Aorta (tissue), 5 donors: ENCODE measurements at regions not wholly inside any gene's neighbourhood (a gene's known extent, or its start where the extent isn't known, plus 50 kb on each side); places are given as distances from the start of the nearest gene placed in this dataset.

Experiments used
- ATAC-seq: fragments of 200-7000 bp; cut with Tn5 transposase; one replicate; pipeline ENCODE4 v1.9.1; 2022; ENCODE audit warnings: moderate library complexity; ENCODE audit not compliant: low FRiP score
- DNase-seq, 2 donors: peaks; one replicate each; pipeline ENCODE4 v3.0.0-alpha.2; 2020
- H3K27ac ChIP-seq, 2 donors: one replicate each; pipeline ENCODE4 v1.5.1; 2013; ENCODE audit warnings: low read length in 2 of 2, mild to moderate bottlenecking in 2 of 2, moderate library complexity in 2 of 2, control low read depth in 1 of 2, inconsistent platforms in 1 of 2, low read depth in 1 of 2
- H3K27me3 ChIP-seq, 2 donors: one replicate each; pipeline ENCODE4 v1.6.1; 2013; ENCODE audit warnings: control low read depth in 1 of 2, low read length in 1 of 2, mild to moderate bottlenecking in 1 of 2, moderate library complexity in 1 of 2; ENCODE audit not compliant: insufficient read depth in 2 of 2, control insufficient read depth in 1 of 2
- H3K36me3 ChIP-seq, 2 donors: one replicate each; pipeline ENCODE4 v1.6.1; 2013; ENCODE audit warnings: control low read depth in 1 of 2, low read length in 1 of 2, mild to moderate bottlenecking in 1 of 2; ENCODE audit not compliant: insufficient read depth in 2 of 2, control insufficient read depth in 1 of 2
- H3K4me1 ChIP-seq, 2 donors: one replicate each; pipeline ENCODE4 v1.6.1; 2013; ENCODE audit warnings: low read length in 2 of 2, control low read depth in 1 of 2, mild to moderate bottlenecking in 1 of 2, moderate library complexity in 1 of 2; ENCODE audit not compliant: insufficient read depth in 2 of 2, control insufficient read depth in 1 of 2
- H3K4me3 ChIP-seq, 2 donors: one replicate each; pipeline ENCODE4 v1.5.1; 2013; ENCODE audit warnings: low read length in 2 of 2, control low read depth in 1 of 2, mild to moderate bottlenecking in 1 of 2
- H3K9me3 ChIP-seq: one replicate; pipeline ENCODE4 v1.6.1; 2013; ENCODE audit warnings: mild to moderate bottlenecking, low read length; ENCODE audit not compliant: control insufficient read depth
- WGBS, 2 donors: extraction: QIAGEN DNeasy Blood & Tissue Kit; methylation state at CpG; one replicate each; pipeline ENCODE4 v1.1.7; 2013; 5-methylcytosine and 5-hydroxymethylcytosine counted together
- intact Hi-C, 2 donors: fragments of 100-400 bp; cut with DNase I; formaldehyde crosslinking; loops; one replicate each; pipeline versions ENCODE4 v1.14.2 to v1.15.0; 2022
- donor health status: healthy with polysubstance abuse.
- donor health status: Bipolar disorder and iron deficiency.
- donor health status: DM: no; HTN: no; CAD: no.
- donor health status: DM: no; HTN: no; CAD: no.
- donor health status: DM: yes; HTN: yes; CAD: no.

DNA sequence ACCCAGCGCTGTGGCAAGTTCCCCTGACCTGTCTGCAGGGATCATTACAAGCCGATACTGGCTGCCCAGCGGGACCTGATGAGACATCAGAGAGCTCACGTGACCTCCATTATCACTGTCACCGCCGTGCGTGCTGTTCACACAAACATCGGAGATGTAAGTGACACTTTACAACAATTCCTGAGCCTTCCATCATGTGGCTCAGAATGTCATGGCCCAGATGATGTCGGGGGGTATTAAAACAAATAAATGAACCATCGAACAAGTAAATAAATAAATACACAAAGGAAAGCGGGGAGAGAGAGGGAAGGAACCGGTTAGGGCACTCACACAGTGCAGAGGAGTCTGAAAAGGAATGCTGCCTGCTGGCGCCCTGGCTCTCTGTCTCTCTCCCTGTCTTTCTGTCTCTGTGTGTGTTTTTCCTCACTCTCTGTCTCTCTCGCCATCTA is 195.1 kb downstream of the BMP7 start:
- WGBS, 2 donors = 2 to 3% methylated on average over 14 of the region's 14 CpGs
- no peak overlapping the region for H3K4me3 ChIP-seq
- intact Hi-C loops = no loop called here
- ATAC-seq = no peak
- H3K27ac ChIP-seq = no peak overlapping the region
- H3K27me3 ChIP-seq = no peaks in the 10 kb centered on the region
- peaks cover 10% of the 10 kb centered on the region for H3K9me3 ChIP-seq
- DNase-seq = peak in 1 of 2 donors; percentile 37
- no peaks in the 10 kb centered on the region for H3K36me3 ChIP-seq
- H3K4me1 ChIP-seq = no peaks in the 10 kb centered on the region

DNA sequence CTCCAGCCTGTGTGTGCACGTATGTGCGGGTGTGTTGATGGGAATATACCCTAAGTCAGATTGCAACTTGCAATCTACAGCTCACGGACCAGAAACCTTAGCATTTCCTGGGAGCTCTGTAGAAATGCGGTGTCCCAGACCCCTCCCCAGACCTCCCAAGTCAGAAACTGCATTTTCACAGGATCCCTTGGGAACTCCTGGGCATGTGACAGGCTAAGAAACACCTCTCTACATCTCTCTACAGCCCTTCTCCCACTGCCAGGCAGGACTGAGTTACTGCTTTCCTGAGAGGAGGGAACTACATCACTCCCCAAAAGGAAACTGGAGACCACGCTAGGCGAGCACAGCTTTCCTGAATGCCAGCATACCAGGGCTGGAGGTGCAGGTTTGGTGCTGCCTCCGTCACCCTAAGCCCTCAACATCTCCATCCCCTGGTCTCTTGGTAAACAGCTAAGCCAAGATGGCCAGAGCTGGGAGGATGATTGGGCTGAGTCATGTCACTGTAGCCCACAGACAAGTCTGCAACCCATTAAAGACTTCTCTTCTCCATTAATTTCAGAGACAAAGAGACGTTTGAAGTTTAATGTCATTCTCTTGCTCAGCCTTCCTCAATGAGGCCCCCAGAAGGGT is 194.4 kb downstream of the BMP7 start:
- intact Hi-C loops = no loop called here
- Histone ChIP-seq H3K9me3 (peaks cover 13% of the 10 kb centered on the region), H3K4me3 (no peak overlapping the region), H3K27me3 (no peaks in the 10 kb centered on the region), H3K36me3 (no peaks in the 10 kb centered on the region), H3K27ac (no peak overlapping the region), H3K4me1 (no peaks in the 10 kb centered on the region)
- no peak for ATAC-seq
- WGBS, 2 donors = 19 to 22% methylated on average over 8 of the region's 8 CpGs
- DNase-seq = no peak

DNA sequence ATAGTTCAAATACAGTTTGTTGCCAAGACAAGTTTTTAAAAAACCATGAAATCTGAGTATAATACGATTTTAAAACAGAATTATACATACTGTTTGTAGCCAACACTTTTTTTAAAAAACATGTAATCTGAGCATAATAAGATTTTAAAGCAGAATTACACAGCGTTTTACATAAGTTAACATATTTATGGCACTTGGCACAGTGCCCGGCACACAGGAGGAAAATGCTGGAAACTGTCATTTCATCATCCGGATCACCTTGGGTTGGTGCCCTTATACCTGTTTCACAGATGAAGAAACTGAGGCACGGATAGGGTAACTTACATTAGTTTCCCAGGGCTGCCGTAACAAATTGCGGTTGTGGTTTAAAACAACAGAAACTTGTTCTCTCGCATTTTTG is 193.0 kb downstream of the BMP7 start:
- Histone ChIP-seq H3K4me3 (no peak overlapping the region), H3K4me1 (no peaks in the 10 kb centered on the region), H3K27ac (no peak overlapping the region), H3K9me3 (peaks cover 12% of the 10 kb centered on the region), H3K36me3 (no peaks in the 10 kb centered on the region), H3K27me3 (no peaks in the 10 kb centered on the region)
- no peak for DNase-seq
- WGBS, 2 donors = 59 to 61% methylated on average over 8 of the region's 8 CpGs
- intact Hi-C loops = no loop called here
- ATAC-seq = no peak

DNA sequence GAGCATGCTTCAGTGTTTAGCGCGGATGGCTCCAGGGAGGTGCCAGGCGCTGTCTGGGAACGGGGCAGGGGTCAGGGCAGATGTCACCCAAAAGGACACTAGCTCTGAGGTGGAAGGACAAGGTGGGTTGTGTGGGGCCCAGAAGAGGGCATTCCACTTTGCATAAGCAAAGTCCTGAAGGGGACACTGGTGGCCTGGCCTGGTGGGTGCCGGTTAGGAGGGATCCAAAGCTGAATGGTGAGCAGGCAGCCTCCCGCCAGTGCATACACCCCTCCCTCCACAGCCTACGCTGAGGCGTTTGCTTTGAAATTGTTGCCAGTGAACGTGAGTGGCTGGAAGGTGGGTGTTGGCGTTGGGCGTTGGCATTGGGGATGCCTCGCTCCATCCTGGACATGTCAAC is 192.1 kb downstream of the BMP7 start:
- Histone ChIP-seq H3K4me3 (no peak overlapping the region), H3K9me3 (peaks cover 10% of the 10 kb centered on the region), H3K27me3 (no peaks in the 10 kb centered on the region), H3K27ac (no peak overlapping the region), H3K4me1 (no peaks in the 10 kb centered on the region), H3K36me3 (no peaks in the 10 kb centered on the region)
- DNase-seq (no peak), ATAC-seq (no peak)
- intact Hi-C loops = no loop called here
- 72 to 73% methylated on average over 12 of the region's 12 CpGs for WGBS, 2 donors

DNA sequence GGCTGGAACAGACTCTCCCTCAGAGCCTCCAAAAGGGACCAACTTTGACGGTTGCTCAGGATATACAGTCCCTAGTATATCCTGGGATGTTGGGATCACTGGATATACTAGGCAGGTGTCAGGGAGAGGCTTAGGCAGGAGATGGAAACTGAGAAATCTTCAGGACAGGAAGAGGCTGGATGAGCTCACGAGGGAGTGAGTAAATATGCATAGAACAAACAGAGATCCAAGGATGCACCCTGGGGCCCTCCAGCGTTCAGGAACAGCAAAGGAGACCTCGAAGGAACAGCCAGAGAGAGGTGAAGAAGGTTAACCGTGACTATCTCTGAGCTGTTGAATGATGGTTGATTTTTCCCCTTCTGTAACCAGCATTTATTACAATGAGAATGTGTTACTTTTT is 191.3 kb downstream of the BMP7 start:
- no peaks in the 10 kb centered on the region for H3K27me3 ChIP-seq
- peaks cover 10% of the 10 kb centered on the region for H3K9me3 ChIP-seq
- WGBS, 2 donors = 63 to 70% methylated on average over 5 of the region's 5 CpGs
- intact Hi-C loops = no loop called here
- no peak for DNase-seq
- H3K4me1 ChIP-seq = no peaks in the 10 kb centered on the region
- ATAC-seq = no peak
- no peaks in the 10 kb centered on the region for H3K36me3 ChIP-seq
- no peak overlapping the region for H3K4me3 ChIP-seq
- H3K27ac ChIP-seq = no peak overlapping the region

DNA sequence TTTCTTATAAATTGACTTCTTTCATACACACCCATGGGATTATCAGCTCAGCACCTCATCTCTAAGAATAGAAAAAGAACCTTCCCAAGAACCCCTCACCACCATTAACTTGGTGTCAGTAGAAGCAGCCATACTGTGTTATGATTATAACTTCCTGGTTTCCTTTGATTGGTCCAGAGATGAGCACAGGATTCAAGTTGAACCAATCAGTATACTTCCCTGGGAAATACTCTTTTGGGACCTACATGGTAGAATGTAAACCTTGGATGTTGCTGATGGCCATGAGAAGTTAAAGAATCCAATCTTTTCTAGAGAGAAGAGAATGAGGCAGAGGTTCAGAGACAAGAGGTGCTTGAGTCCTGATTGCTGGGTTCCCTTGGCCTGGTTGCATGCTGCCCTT is 190.8 kb downstream of the BMP7 start:
- Histone ChIP-seq H3K27ac (no peak overlapping the region), H3K9me3 (peaks cover 10% of the 10 kb centered on the region), H3K27me3 (no peaks in the 10 kb centered on the region), H3K36me3 (no peaks in the 10 kb centered on the region), H3K4me1 (no peaks in the 10 kb centered on the region), H3K4me3 (no peak overlapping the region)
- intact Hi-C loops = no loop called here
- DNase-seq (no peak), ATAC-seq (no peak)

DNA sequence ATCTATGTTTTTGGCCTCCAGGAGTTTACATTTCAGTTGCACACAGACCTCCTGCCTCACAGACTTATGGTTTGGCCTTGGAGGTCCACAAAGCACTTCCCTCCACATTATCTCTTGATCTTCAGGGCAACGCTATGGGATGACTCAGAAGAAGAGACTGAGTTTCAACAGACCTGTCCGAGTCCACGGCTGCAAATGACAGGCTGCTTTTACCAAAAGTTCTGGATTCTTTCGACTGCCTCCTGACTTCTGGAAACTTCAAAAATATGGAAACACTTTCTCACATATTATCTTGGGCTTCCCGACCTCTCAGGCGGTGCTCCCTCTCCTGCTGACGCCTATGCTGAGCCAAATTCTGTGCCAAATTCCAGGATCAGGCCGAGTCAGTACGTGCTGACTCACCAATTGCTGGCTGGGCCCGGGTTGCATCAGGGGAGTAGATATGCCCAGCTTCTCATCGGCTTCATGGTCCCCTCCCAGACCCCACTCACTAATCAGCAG is 190.2 kb downstream of the BMP7 start:
- ATAC-seq (no peak), DNase-seq (no peak)
- Histone ChIP-seq H3K27ac (no peak overlapping the region), H3K4me3 (no peak overlapping the region), H3K27me3 (no peaks in the 10 kb centered on the region), H3K9me3 (peaks cover 10% of the 10 kb centered on the region), H3K36me3 (no peaks in the 10 kb centered on the region), H3K4me1 (no peaks in the 10 kb centered on the region)
- intact Hi-C loops = no loop called here
- 76 to 85% methylated on average over 11 of the region's 11 CpGs for WGBS, 2 donors

DNA sequence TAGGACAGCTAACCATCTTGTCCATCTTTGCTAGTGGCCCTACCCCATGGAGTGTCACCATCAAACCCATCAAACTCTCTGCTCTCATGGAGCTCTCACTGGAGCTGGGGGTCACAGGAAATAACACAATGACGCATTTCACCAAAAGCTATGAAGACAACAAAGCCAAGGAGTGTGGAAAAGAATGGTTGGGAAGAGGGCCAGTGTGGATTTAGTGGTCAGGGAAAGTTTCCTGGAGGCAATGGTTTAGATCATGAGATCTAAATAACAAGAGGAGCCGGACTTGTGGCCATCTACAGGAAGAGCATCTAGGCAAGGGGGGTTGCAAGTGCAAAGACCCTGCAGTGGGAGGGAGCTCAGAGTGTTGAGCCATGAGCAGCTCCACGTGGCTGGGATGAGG is 189.5 kb downstream of the BMP7 start:
- Histone ChIP-seq H3K27ac (no peak overlapping the region), H3K36me3 (no peaks in the 10 kb centered on the region), H3K4me1 (no peaks in the 10 kb centered on the region), H3K4me3 (no peak overlapping the region), H3K9me3 (peaks cover 10% of the 10 kb centered on the region), H3K27me3 (no peaks in the 10 kb centered on the region)
- WGBS, 2 donors = 60 to 71% methylated on average over 3 of the region's 3 CpGs
- DNase-seq = no peak
- intact Hi-C loops = no loop called here
- ATAC-seq = no peak

DNA sequence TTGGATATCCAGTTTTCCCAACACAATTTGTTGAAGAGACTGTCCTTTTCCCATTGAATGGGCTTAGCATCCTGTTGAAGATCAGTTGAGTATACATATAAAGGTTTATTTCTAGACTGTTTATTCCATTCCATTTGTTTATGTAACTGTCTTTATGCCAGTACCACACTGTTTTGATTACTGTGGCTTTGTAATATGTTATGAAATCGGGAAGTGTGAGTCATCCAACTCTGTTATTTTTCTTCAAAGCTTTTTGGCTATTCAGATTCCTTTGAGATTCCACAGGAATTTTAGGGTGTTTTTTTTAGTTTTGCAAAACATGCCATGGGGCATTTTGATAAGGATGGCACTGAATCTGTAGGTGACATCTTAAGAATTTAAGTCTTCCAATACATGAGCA is 188.3 kb downstream of the BMP7 start:
- H3K27ac ChIP-seq = no peak overlapping the region
- no peaks in the 10 kb centered on the region for H3K4me1 ChIP-seq
- H3K27me3 ChIP-seq = no peaks in the 10 kb centered on the region
- H3K4me3 ChIP-seq = no peak overlapping the region
- WGBS, 2 donors = 79 to 80% methylated on average over 1 of the region's 1 CpG
- DNase-seq (no peak), ATAC-seq (no peak)
- no peaks in the 10 kb centered on the region for H3K36me3 ChIP-seq
- H3K9me3 ChIP-seq = peaks cover 12% of the 10 kb centered on the region
- intact Hi-C loops = no loop called here
